Mesendoderm (in vitro differentiated cells): ENCODE measurements at regions not wholly inside any gene's neighbourhood (a gene's known extent, or its start where the extent isn't known, plus 50 kb on each side); places are given as distances from the start of the nearest gene placed in this dataset.

Source experiments
- DNase-seq: peaks from one replicate; pipeline ENCODE4 v3.0.0; 2013
- H2AK5ac ChIP-seq: 2 replicates; pipeline ENCODE4 v1.6.1; 2013; ENCODE audit warnings: low read length, inconsistent platforms
- H2BK120ac ChIP-seq: 2 replicates; pipeline ENCODE4 v1.6.1; 2013; ENCODE audit warnings: low read depth, mild to moderate bottlenecking, low read length, moderate library complexity, mixed read lengths
- H2BK15ac ChIP-seq: replicated peaks from 2 replicates; pipeline ENCODE4 v1.6.1; 2013; ENCODE audit warnings: low read depth, mild to moderate bottlenecking, moderate library complexity
- H2BK5ac ChIP-seq: 2 replicates; pipeline ENCODE4 v1.6.1; 2013; ENCODE audit warnings: low read length, inconsistent platforms
- H3K18ac ChIP-seq: 2 replicates; pipeline ENCODE4 v1.6.1; 2013; ENCODE audit warnings: mild to moderate bottlenecking, low read length, mixed read lengths
- H3K23ac ChIP-seq: one replicate; pipeline ENCODE4 v1.6.1; 2013; ENCODE audit warnings: low read length
- H3K27ac ChIP-seq: 2 replicates; pipeline ENCODE4 v1.5.1; 2013; ENCODE audit warnings: low read depth, mild to moderate bottlenecking, inconsistent platforms, low read length, moderate library complexity
- H3K27me3 ChIP-seq: 2 replicates; pipeline ENCODE4 v1.6.1; 2013; ENCODE audit warnings: low read length, control low read depth, mild to moderate bottlenecking, inconsistent platforms; ENCODE audit not compliant: insufficient read depth, poor library complexity
- H3K36me3 ChIP-seq: 2 replicates; pipeline ENCODE4 v1.6.1; 2013; ENCODE audit warnings: low read length, inconsistent platforms; ENCODE audit not compliant: control insufficient read depth, insufficient read depth
- H3K4ac ChIP-seq: one replicate; pipeline ENCODE4 v1.6.1; 2013; ENCODE audit warnings: low read depth, mild to moderate bottlenecking, low read length, moderate library complexity
- H3K4me1 ChIP-seq: 2 replicates; pipeline ENCODE4 v1.6.1; 2013; ENCODE audit warnings: low read depth, low read length, inconsistent platforms; ENCODE audit not compliant: control insufficient read depth
- H3K4me2 ChIP-seq: 2 replicates; pipeline ENCODE4 v1.6.1; 2013; ENCODE audit warnings: low read length
- H3K4me3 ChIP-seq: 2 replicates; pipeline ENCODE4 v1.5.1; 2013; ENCODE audit warnings: mild to moderate bottlenecking, low read length
- H3K56ac ChIP-seq: one replicate; pipeline ENCODE4 v1.6.1; 2013; ENCODE audit warnings: low read length
- H3K79me1 ChIP-seq: 2 replicates; pipeline ENCODE4 v1.6.1; 2013; ENCODE audit warnings: low read length, inconsistent platforms
- H3K79me2 ChIP-seq: 2 replicates; pipeline ENCODE4 v1.6.1; 2013; ENCODE audit warnings: mild to moderate bottlenecking, low read length; ENCODE audit not compliant: control insufficient read depth, insufficient read depth
- H3K9ac ChIP-seq: 2 replicates; pipeline ENCODE4 v1.6.1; 2013; ENCODE audit warnings: low read length, inconsistent platforms
- H4K5ac ChIP-seq: one replicate; pipeline ENCODE4 v1.6.1; 2013; ENCODE audit warnings: low read length
- H4K8ac ChIP-seq: one replicate; pipeline ENCODE4 v1.6.1; 2013; ENCODE audit warnings: low read depth, mild to moderate bottlenecking, control low read depth, low read length, moderate library complexity
- WGBS: extraction: QIAGEN DNeasy Blood & Tissue Kit; methylation state at CpG from one replicate; pipeline ENCODE4 v1.1.7; 2013; ENCODE audit warnings: low lambda C conversion rate, missing lambda C conversion rate; ENCODE audit not compliant: insufficient coverage; ENCODE audit errors: extremely low coverage; 5-methylcytosine and 5-hydroxymethylcytosine counted together

GRCh38 chr18:54060343-54061005 is 164.0 kb downstream of the MBD2 start:
- Histone ChIP-seq H3K4me1 (no peaks in the 10 kb centered on the region), H3K23ac (no peak overlapping the region), H3K9ac (no peak overlapping the region), H3K4ac (no peak overlapping the region), H3K27ac (no peak overlapping the region), H3K56ac (no peak overlapping the region), H3K4me3 (no peak overlapping the region), H2BK5ac (no peak overlapping the region), H4K5ac (no peak overlapping the region), H3K79me2 (no peaks in the 10 kb centered on the region), H3K27me3 (no peaks in the 10 kb centered on the region), H4K8ac (no peak overlapping the region), H3K36me3 (no peaks in the 10 kb centered on the region), H2BK120ac (no peak overlapping the region), H3K79me1 (no peaks in the 10 kb centered on the region), H3K18ac (no peak overlapping the region), H3K4me2 (no peak overlapping the region), H2BK15ac (no peak overlapping the region), H2AK5ac (no peak overlapping the region)
- WGBS = no CpG with 5 or more reads among the region's 3 CpGs
- no peak for DNase-seq

DNA sequence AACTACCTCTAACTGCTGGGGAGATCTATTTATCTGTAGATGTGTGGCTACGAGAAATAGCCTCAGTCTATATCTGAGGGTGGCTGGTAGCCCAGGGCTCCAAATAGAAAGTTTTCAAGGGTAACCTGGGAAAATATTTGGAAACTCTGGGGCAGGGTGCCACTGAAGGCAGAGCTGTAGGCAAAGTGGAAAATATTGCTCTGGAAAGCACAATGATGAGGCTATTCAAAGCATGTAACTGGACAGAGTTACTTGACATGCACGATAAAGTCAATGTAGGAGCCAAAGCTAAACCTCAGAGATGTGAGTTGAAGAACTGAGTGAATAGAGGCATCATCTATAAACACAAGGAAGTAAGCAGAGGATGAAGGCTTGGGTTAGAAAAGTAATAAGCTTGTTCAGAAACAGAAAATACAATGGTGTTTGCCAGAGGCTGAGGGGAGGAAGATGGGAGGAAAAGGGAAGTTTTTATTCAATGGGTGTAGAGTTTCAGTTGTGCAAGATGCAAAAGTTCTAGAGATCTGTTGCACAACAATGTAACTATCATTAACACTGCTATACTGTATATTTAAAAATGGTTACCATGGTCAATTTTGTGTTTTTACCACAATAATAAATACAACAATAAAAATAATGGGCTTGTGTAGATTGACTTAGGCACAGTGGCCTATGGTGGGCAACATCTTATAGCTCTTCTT is 171.6 kb downstream of the MBD2 start:
- no peak overlapping the region for H4K5ac ChIP-seq
- H3K4me3 ChIP-seq = no peak overlapping the region
- no peak overlapping the region for H3K56ac ChIP-seq
- H3K27me3 ChIP-seq = no peaks in the 10 kb centered on the region
- no CpG with 5 or more reads among the region's 2 CpGs for WGBS
- no peak for DNase-seq
- no peak overlapping the region for H2BK120ac ChIP-seq
- no peak overlapping the region for H2BK5ac ChIP-seq
- H2AK5ac ChIP-seq = no peak overlapping the region
- H3K4ac ChIP-seq = no peak overlapping the region
- no peak overlapping the region for H3K18ac ChIP-seq
- H4K8ac ChIP-seq = no peak overlapping the region
- no peak overlapping the region for H3K9ac ChIP-seq
- H3K36me3 ChIP-seq = no peaks in the 10 kb centered on the region
- H3K23ac ChIP-seq = no peak overlapping the region
- no peaks in the 10 kb centered on the region for H3K79me1 ChIP-seq
- H3K79me2 ChIP-seq = no peaks in the 10 kb centered on the region
- no peak overlapping the region for H3K27ac ChIP-seq
- no peak overlapping the region for H2BK15ac ChIP-seq
- H3K4me2 ChIP-seq = no peak overlapping the region
- H3K4me1 ChIP-seq = no peaks in the 10 kb centered on the region

- no peak overlapping the region for H3K27ac ChIP-seq
- no peak overlapping the region for H4K5ac ChIP-seq
- no peak overlapping the region for H2AK5ac ChIP-seq
- H3K4me2 ChIP-seq = no peak overlapping the region
- H3K79me2 ChIP-seq = no peaks in the 10 kb centered on the region
- H4K8ac ChIP-seq = no peak overlapping the region
- no peak overlapping the region for H2BK120ac ChIP-seq
- no peak for DNase-seq
- H3K4me1 ChIP-seq = no peaks in the 10 kb centered on the region
- H3K79me1 ChIP-seq = no peaks in the 10 kb centered on the region
- H3K9ac ChIP-seq = no peak overlapping the region
- no peaks in the 10 kb centered on the region for H3K27me3 ChIP-seq
- no peak overlapping the region for H2BK15ac ChIP-seq
- no peak overlapping the region for H2BK5ac ChIP-seq
- no peak overlapping the region for H3K18ac ChIP-seq
- H3K4ac ChIP-seq = no peak overlapping the region
- no peak overlapping the region for H3K4me3 ChIP-seq
- no peak overlapping the region for H3K23ac ChIP-seq
- no peak overlapping the region for H3K56ac ChIP-seq
- no peaks in the 10 kb centered on the region for H3K36me3 ChIP-seq
These were observed 172.2 kb downstream of the MBD2 start for GRCh38 chr18:54052259-54052658.

GRCh38 chr18:54043484-54044251 is 180.8 kb downstream of the MBD2 start:
- H3K79me1 ChIP-seq = no peaks in the 10 kb centered on the region
- no peaks in the 10 kb centered on the region for H3K4me1 ChIP-seq
- no peak overlapping the region for H3K9ac ChIP-seq
- no peak overlapping the region for H3K4me3 ChIP-seq
- H3K23ac ChIP-seq = no peak overlapping the region
- DNase-seq = no peak
- H3K56ac ChIP-seq = no peak overlapping the region
- H2AK5ac ChIP-seq = no peak overlapping the region
- H4K8ac ChIP-seq = no peak overlapping the region
- no peak overlapping the region for H4K5ac ChIP-seq
- no peak overlapping the region for H3K18ac ChIP-seq
- H2BK15ac ChIP-seq = no peak overlapping the region
- H3K79me2 ChIP-seq = no peaks in the 10 kb centered on the region
- H3K4me2 ChIP-seq = no peak overlapping the region
- no peaks in the 10 kb centered on the region for H3K27me3 ChIP-seq
- H3K4ac ChIP-seq = no peak overlapping the region
- WGBS = no CpG with 5 or more reads among the region's 2 CpGs
- H3K36me3 ChIP-seq = no peaks in the 10 kb centered on the region
- H2BK5ac ChIP-seq = no peak overlapping the region
- H2BK120ac ChIP-seq = no peak overlapping the region
- no peak overlapping the region for H3K27ac ChIP-seq

DNA sequence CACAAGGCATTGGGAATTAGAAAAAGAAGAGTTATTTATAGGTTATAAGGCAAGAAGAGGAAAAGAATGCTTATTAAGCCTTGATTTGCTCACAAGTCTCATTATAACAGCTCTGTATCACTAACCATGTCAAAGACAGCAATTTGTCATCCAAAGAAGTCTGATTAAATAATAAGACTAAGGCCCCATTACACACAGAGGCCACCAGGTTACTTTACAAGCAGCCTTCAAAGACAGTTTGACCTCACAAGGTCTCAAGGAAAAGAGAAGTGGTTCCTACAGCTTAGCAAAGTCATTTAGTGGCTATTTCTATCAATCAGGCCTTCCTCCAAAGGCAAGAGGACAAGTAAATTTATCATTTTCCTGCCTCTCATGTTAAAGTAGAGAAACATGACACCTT is 188.5 kb downstream of the MBD2 start:
- H3K56ac ChIP-seq = no peak overlapping the region
- no peak overlapping the region for H2BK5ac ChIP-seq
- H3K4me1 ChIP-seq = no peaks in the 10 kb centered on the region
- H3K27ac ChIP-seq = no peak overlapping the region
- H3K23ac ChIP-seq = no peak overlapping the region
- H2BK15ac ChIP-seq = no peak overlapping the region
- H3K79me1 ChIP-seq = no peaks in the 10 kb centered on the region
- H2AK5ac ChIP-seq = no peak overlapping the region
- H4K5ac ChIP-seq = no peak overlapping the region
- DNase-seq = no peak
- no peaks in the 10 kb centered on the region for H3K36me3 ChIP-seq
- no peak overlapping the region for H3K4me2 ChIP-seq
- H3K4ac ChIP-seq = no peak overlapping the region
- H3K4me3 ChIP-seq = no peak overlapping the region
- no peaks in the 10 kb centered on the region for H3K27me3 ChIP-seq
- no peak overlapping the region for H3K18ac ChIP-seq
- H2BK120ac ChIP-seq = no peak overlapping the region
- H3K79me2 ChIP-seq = no peaks in the 10 kb centered on the region
- H4K8ac ChIP-seq = no peak overlapping the region
- H3K9ac ChIP-seq = no peak overlapping the region
